ENCODE measurements at regions not wholly inside any gene's neighbourhood (a gene's known extent, or its start where the extent isn't known, plus 50 kb on each side); places are given as distances from the start of the nearest gene placed in this dataset.

GRCh38 chr6:134651519-134651918, 298.4 kb downstream of the ALDH8A1 start:
- H3K18ac ChIP-seq (ENCODE audit: extremely low read depth, low read length), result no peak overlapping the region
- no peak overlapping the region for H2BK120ac ChIP-seq (replicated peaks; ENCODE audit: low read depth, low read length)
- H3K79me2 ChIP-seq (ENCODE audit: control insufficient read depth in 1 of 2, insufficient read depth in 2 of 2, low read length in 2 of 2), result no peaks in the 10 kb centered on the region
- H2BK5ac ChIP-seq (ENCODE audit: low read depth, low read length), result no peak overlapping the region
- 0 out of 2 replicates have a peak overlapping the region, but pooled peaks have one; percentile 27 for H2BK20ac ChIP-seq (ENCODE audit: low read length)
- H3K9ac ChIP-seq (replicated peaks in 1 of 4; ENCODE audit: extremely low read depth in 1 of 4, low read depth in 3 of 4, low read length in 3 of 4), result no peak overlapping the region
- DNase-seq (ENCODE audit: low read depth in 1 of 2, low spot score in 2 of 2) (no peak), FAIRE-seq (no peak)
- no peak overlapping the region for H2AK5ac ChIP-seq (ENCODE audit: low read depth, low read length)
- peaks cover 2% of the 10 kb centered on the region; the same call in 1 of the 2 replicates for H3K23me2 ChIP-seq (ENCODE audit: low read depth, low read length)
- no peak overlapping the region for H2BK15ac ChIP-seq (ENCODE audit: low read length)
- H3K27me3 ChIP-seq (replicated peaks in 1 of 4; ENCODE audit: control insufficient read depth in 3 of 4, extremely low read depth in 1 of 4, insufficient read depth in 3 of 4, low read length in 3 of 4), result no peaks in the 10 kb centered on the region
- no peak overlapping the region for H2AFZ ChIP-seq (ENCODE audit: low read length)
- no peak overlapping the region for H3K23ac ChIP-seq (ENCODE audit: insufficient read length)
- H3K4me1 ChIP-seq (replicated peaks in 1 of 4; ENCODE audit: control insufficient read depth in 3 of 4, insufficient read depth in 4 of 4, low read length in 3 of 4), result no peaks in the 10 kb centered on the region
- ChIA-PET CTCF (ENCODE audit: partially characterized antibody) (interaction anchor here (0.6 to 2.0 kb wide), 3 partner anchors 10 to 269 kb away, joined by 3 to 9 read pairs (median 3); no protein-coding TSS in a partner anchor), POLR2A (ENCODE audit: partially characterized antibody) (no interaction called here)
- 88% methylated on average over 3 of the region's 3 CpGs; no CpG with 5 or more reads in 1 of the 2 experiments for WGBS, 2 experiments (ENCODE audit: extremely low coverage in 1 of 2, insufficient coverage in 1 of 2, insufficient read length in 1 of 2, insufficient replicate concordance in 2 of 2, low coverage in 1 of 2, low lambda C conversion rate in 2 of 2, missing lambda C conversion rate in 1 of 2)
- no peak overlapping the region for H3K27ac ChIP-seq (ENCODE audit: low read depth, low read length)
- H3K79me1 ChIP-seq (ENCODE audit: low read depth, low read length), result no peaks in the 10 kb centered on the region
- H4K5ac ChIP-seq (ENCODE audit: insufficient read length, low read depth, low read length), result no peak overlapping the region
- no peak overlapping the region for H3K14ac ChIP-seq (ENCODE audit: insufficient read length)
- no peak overlapping the region for H3K56ac ChIP-seq (replicated peaks; ENCODE audit: insufficient read length, low read depth, low read length)
- no peak overlapping the region for H4K91ac ChIP-seq (replicated peaks; ENCODE audit: insufficient read length, low read length)
- no peak overlapping the region for H2BK12ac ChIP-seq (ENCODE audit: low read depth, low read length)
- H3K36me3 ChIP-seq (ENCODE audit: control insufficient read depth in 2 of 4, insufficient read depth in 4 of 4, low read length in 3 of 4), result no peaks in the 10 kb centered on the region
- H3K4ac ChIP-seq (replicated peaks; ENCODE audit: insufficient read length, low read depth, low read length), result no peak overlapping the region
- no peak overlapping the region for H3K4me3 ChIP-seq (ENCODE audit: extremely low read depth in 1 of 4, insufficient read depth in 2 of 4, low read depth in 3 of 4, low read length in 4 of 4)
- no peak overlapping the region for H3K4me2 ChIP-seq (ENCODE audit: insufficient read depth in 1 of 2, low read depth in 2 of 2, low read length in 2 of 2)
- no peak overlapping the region for H4K8ac ChIP-seq (ENCODE audit: extremely low read depth, insufficient read depth, low read length)
- no peaks in the 10 kb centered on the region for H4K20me1 ChIP-seq (replicated peaks in 1 of 2; ENCODE audit: control insufficient read depth in 1 of 2, insufficient read depth in 2 of 2, low read length in 2 of 2)
- no peaks in the 10 kb centered on the region for H3K9me3 ChIP-seq (ENCODE audit: insufficient read depth in 2 of 2, low read depth in 1 of 2, low read length in 1 of 2)
- TF ChIP-seq BCL11A (IDR thresholded peaks at IDR 0.05; ENCODE audit: low read depth in 2 of 2, low read length in 2 of 2) (no peak), USF2 (IDR thresholded peaks at IDR 0.05; ENCODE audit: low read length) (no peak), TCF12 (IDR thresholded peaks at IDR 0.05; ENCODE audit: low read depth, low read length) (no peak), YY1 (IDR thresholded peaks at IDR 0.05; ENCODE audit: low read depth, low read length) (no peak), SAP30 (IDR thresholded peaks at IDR 0.05; ENCODE audit: insufficient read depth, insufficient replicate concordance, low read length) (no peak), JUND (IDR thresholded peaks at IDR 0.05; ENCODE audit: low read length) (no peak), KDM4A (IDR thresholded peaks at IDR 0.05; ENCODE audit: low read depth, low read length, severe bottlenecking) (no peak), E2F6 (IDR thresholded peaks at IDR 0.05) (no peak), RAD21 (IDR thresholded peaks at IDR 0.05 in 1 of 2, conservative IDR thresholded peaks at IDR 0.05 in 1 of 2; ENCODE audit: low read depth in 2 of 2, low read length in 2 of 2) (no peak), SIN3A (conservative IDR thresholded peaks at IDR 0.05 in 1 of 2, IDR thresholded peaks at IDR 0.05 in 1 of 2; ENCODE audit: low read depth in 1 of 2, low read length in 2 of 2) (no peak), KDM5A (IDR thresholded peaks at IDR 0.05; ENCODE audit: low read length) (no peak), CBX5 (IDR thresholded peaks at IDR 0.05; ENCODE audit: low read depth, low read length) (no peak)
